GM12878 (cell line): ENCODE measurements at regions not wholly inside any gene's neighbourhood (a gene's known extent, or its start where the extent isn't known, plus 50 kb on each side); places are given as distances from the start of the nearest gene placed in this dataset.

Experiments
- ASH2L ChIP-seq: fragments of 300-600, 200-600 bp; sonication (generic); IDR thresholded peaks from 2 replicates; pipeline ENCODE4 v1.6.1; 2017; ENCODE audit warnings: low read depth, mild to moderate bottlenecking, borderline replicate concordance
- ATF2 ChIP-seq: IDR thresholded peaks from 2 replicates; pipeline ENCODE4 v1.6.1; 2012; ENCODE audit warnings: low read length, inconsistent platforms
- BCL11A ChIP-seq: IDR thresholded peaks from 2 replicates; pipeline ENCODE4 v1.6.1; 2011; ENCODE audit warnings: low read depth, low read length
- BMI1 ChIP-seq: fragments of 450-650 bp; IDR thresholded peaks from 2 replicates; pipeline ENCODE4 v1.6.1; 2016; ENCODE audit warnings: mild to moderate bottlenecking, moderate library complexity, borderline replicate concordance
- EZH2 ChIP-seq: IDR thresholded peaks from 2 replicates; pipeline ENCODE4 v1.6.1; 2012; ENCODE audit warnings: low read depth, mild to moderate bottlenecking, control low read depth, inconsistent platforms, low read length, borderline replicate concordance; ENCODE audit not compliant: control insufficient read depth
- FOXM1 ChIP-seq: IDR thresholded peaks from 2 replicates; pipeline ENCODE4 v1.6.1; 2012; ENCODE audit warnings: low read depth, mild to moderate bottlenecking, inconsistent platforms, low read length, moderate library complexity
- IRF5 ChIP-seq: fragments of 450-650 bp; IDR thresholded peaks from 2 replicates; pipeline ENCODE4 v1.6.1; 2017; ENCODE audit warnings: borderline replicate concordance
- MEF2B ChIP-seq: fragments of 450-650 bp; IDR thresholded peaks from 2 replicates; pipeline ENCODE4 v1.6.1; 2018; ENCODE audit warnings: mild to moderate bottlenecking, moderate library complexity; ENCODE audit not compliant: partially characterized antibody, poor library complexity, severe bottlenecking
- PKNOX1 ChIP-seq: fragments of 450-650 bp; IDR thresholded peaks from 2 replicates; pipeline ENCODE4 v1.6.1; 2016; ENCODE audit warnings: mild to moderate bottlenecking
- SIN3A ChIP-seq: IDR thresholded peaks from 2 replicates; pipeline ENCODE4 v1.6.1; 2012; ENCODE audit warnings: low read depth, low read length, improper control_type of control experiment
- SREBF2 ChIP-seq: IDR thresholded peaks from 2 replicates; pipeline ENCODE4 v1.6.1; 2012; ENCODE audit warnings: mild to moderate bottlenecking, low read length
- STAT1 ChIP-seq: fragments of 450-650 bp; conservative IDR thresholded peaks from 2 replicates; pipeline ENCODE4 v1.6.1; 2014; ENCODE audit warnings: antibody characterized with exemption, mild to moderate bottlenecking
- TBL1XR1 ChIP-seq: IDR thresholded peaks from 2 replicates; pipeline ENCODE4 v1.6.1; 2012; ENCODE audit warnings: low read depth, low read length, improper control_type of control experiment
- ZNF274 ChIP-seq: IDR thresholded peaks from one replicate; pipeline ENCODE4 v1.8.0; 2011; ENCODE audit not compliant: insufficient read length, insufficient read depth
- TF ChIP-seq, protein P1 (sequence below): IDR thresholded peaks from 2 replicates; pipeline ENCODE4 v1.6.1; 2011; ENCODE audit warnings: low read depth, low read length, improper control_type of control experiment, borderline replicate concordance
- TF ChIP-seq, protein P2 (sequence below): IDR thresholded peaks from 2 replicates; pipeline ENCODE4 v1.6.1; 2012; ENCODE audit warnings: low read depth, low read length, improper control_type of control experiment
- TF ChIP-seq, protein P3 (sequence below): fragments of 450-650 bp; IDR thresholded peaks from 2 replicates; pipeline ENCODE4 v1.6.1; 2018; ENCODE audit warnings: mild to moderate bottlenecking, low read depth, moderate library complexity; ENCODE audit not compliant: partially characterized antibody

GRCh38 chr6:144536079-144536478 is 250.9 kb downstream of the UTRN start (continued):
- TF ChIP-seq, protein P1, sequence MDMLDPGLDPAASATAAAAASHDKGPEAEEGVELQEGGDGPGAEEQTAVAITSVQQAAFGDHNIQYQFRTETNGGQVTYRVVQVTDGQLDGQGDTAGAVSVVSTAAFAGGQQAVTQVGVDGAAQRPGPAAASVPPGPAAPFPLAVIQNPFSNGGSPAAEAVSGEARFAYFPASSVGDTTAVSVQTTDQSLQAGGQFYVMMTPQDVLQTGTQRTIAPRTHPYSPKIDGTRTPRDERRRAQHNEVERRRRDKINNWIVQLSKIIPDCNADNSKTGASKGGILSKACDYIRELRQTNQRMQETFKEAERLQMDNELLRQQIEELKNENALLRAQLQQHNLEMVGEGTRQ, result no peak
- TF ChIP-seq EZH2 (no peak), FOXM1 (peak; percentile 77; the same call in 1 of the 2 replicates), BCL11A (0 out of 2 replicates have a peak, but pooled peaks have one; percentile 1), MEF2B (peak; percentile 48), STAT1 (no peak), IRF5 (no peak), TBL1XR1 (no peak), BMI1 (no peak), ASH2L (no peak), SREBF2 (no peak), SIN3A (no peak), PKNOX1 (no peak), ATF2 (peak; percentile 71), ZNF274 (no peak)
- TF ChIP-seq, protein P2, sequence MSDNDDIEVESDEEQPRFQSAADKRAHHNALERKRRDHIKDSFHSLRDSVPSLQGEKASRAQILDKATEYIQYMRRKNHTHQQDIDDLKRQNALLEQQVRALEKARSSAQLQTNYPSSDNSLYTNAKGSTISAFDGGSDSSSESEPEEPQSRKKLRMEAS, result no peak
- TF ChIP-seq, protein P3, sequence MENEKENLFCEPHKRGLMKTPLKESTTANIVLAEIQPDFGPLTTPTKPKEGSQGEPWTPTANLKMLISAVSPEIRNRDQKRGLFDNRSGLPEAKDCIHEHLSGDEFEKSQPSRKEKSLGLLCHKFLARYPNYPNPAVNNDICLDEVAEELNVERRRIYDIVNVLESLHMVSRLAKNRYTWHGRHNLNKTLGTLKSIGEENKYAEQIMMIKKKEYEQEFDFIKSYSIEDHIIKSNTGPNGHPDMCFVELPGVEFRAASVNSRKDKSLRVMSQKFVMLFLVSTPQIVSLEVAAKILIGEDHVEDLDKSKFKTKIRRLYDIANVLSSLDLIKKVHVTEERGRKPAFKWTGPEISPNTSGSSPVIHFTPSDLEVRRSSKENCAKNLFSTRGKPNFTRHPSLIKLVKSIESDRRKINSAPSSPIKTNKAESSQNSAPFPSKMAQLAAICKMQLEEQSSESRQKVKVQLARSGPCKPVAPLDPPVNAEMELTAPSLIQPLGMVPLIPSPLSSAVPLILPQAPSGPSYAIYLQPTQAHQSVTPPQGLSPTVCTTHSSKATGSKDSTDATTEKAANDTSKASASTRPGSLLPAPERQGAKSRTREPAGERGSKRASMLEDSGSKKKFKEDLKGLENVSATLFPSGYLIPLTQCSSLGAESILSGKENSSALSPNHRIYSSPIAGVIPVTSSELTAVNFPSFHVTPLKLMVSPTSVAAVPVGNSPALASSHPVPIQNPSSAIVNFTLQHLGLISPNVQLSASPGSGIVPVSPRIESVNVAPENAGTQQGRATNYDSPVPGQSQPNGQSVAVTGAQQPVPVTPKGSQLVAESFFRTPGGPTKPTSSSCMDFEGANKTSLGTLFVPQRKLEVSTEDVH, result no peak
